Activated CD8-positive, alpha-beta memory T cell treated with anti-CD3 and anti-CD28 coated beads, Interleukin-2, amount 50 U/mL, for 24 hours (primary cell): ENCODE measurements at regions not wholly inside any gene's neighbourhood (a gene's known extent, or its start where the extent isn't known, plus 50 kb on each side); places are given as distances from the start of the nearest gene placed in this dataset.
"Not testable (repeated sequence)": the region's sequence is repeated elsewhere in the genome, so short reads cannot be mapped to it uniquely, and the experiment has no call there.

ENCODE experiments used
- DNase-seq: peaks from one replicate; pipeline ENCODE4 v3.0.0-alpha.2; 2020; ENCODE audit errors: extremely low read depth

GRCh38 chr5:36390640-36391039 lies 88.9 kb upstream of the RANBP3L start:
- no peak for DNase-seq

- DNase-seq: no peak
Measured at GRCh38 chr5:36392186-36392585, 90.5 kb upstream of the RANBP3L start.

GRCh38 chr5:36392818-36393217 lies 91.1 kb upstream of the RANBP3L start:
- DNase-seq: no peak

GRCh38 chr5:36393656-36394428 lies 92.1 kb upstream of the RANBP3L start:
- DNase-seq: no peak

GRCh38 chr5:36395260-36395659 lies 93.6 kb upstream of the RANBP3L start:
- DNase-seq: no peak

- DNase-seq: not testable (repeated sequence)
Measured at GRCh38 chr5:36395947-36396346, 94.2 kb upstream of the RANBP3L start.

GRCh38 chr5:36396640-36397039 lies 94.9 kb upstream of the RANBP3L start:
- DNase-seq: no peak

- no peak for DNase-seq
Measured at GRCh38 chr5:36397901-36398536, 96.3 kb upstream of the RANBP3L start.

- DNase-seq: no peak
Measured at GRCh38 chr5:36402512-36402906, 100.8 kb upstream of the RANBP3L start.

- no peak for DNase-seq
Measured at GRCh38 chr5:36403632-36404311, 102.1 kb upstream of the RANBP3L start.

- DNase-seq: no peak
Measured at GRCh38 chr5:36406023-36406422, 104.3 kb upstream of the RANBP3L start.

- no peak for DNase-seq
Measured at GRCh38 chr5:36407396-36407795, 105.7 kb upstream of the RANBP3L start.

GRCh38 chr5:36409711-36410110 lies 108.0 kb upstream of the RANBP3L start:
- DNase-seq: not testable (repeated sequence)

GRCh38 chr5:36410672-36411071 lies 109.0 kb upstream of the RANBP3L start:
- not testable (repeated sequence) for DNase-seq

- DNase-seq: no peak
Measured at GRCh38 chr5:36414869-36415282, 113.2 kb upstream of the RANBP3L start.

GRCh38 chr5:36416605-36417004 lies 114.9 kb upstream of the RANBP3L start:
- DNase-seq: no peak

- DNase-seq: no peak
Measured at GRCh38 chr5:36417221-36417620, 115.5 kb upstream of the RANBP3L start.

GRCh38 chr5:36417668-36418067 lies 116.0 kb upstream of the RANBP3L start:
- no peak for DNase-seq

GRCh38 chr5:36418152-36418979 lies 116.7 kb upstream of the RANBP3L start:
- no peak for DNase-seq

- no peak for DNase-seq
Measured at GRCh38 chr5:36421256-36421655, 119.6 kb upstream of the RANBP3L start.

GRCh38 chr5:36422952-36423351 lies 121.2 kb upstream of the RANBP3L start:
- no peak for DNase-seq
